Gastrocnemius medialis (tissue), 4 donors: ENCODE measurements at regions not wholly inside any gene's neighbourhood (a gene's known extent, or its start where the extent isn't known, plus 50 kb on each side); places are given as distances from the start of the nearest gene placed in this dataset.
"Not testable (repeated sequence)": the region's sequence is repeated elsewhere in the genome, so short reads cannot be mapped to it uniquely, and the experiment has no call there.

Source experiments
- ATAC-seq, 2 donors: fragments of 150-250 bp; one replicate each; pipeline ENCODE4 v1.9.1; 2016
- DNase-seq, 2 donors: peaks; one replicate each; pipeline ENCODE4 v3.0.0-alpha.2; 2019
- H3K27ac ChIP-seq, 4 donors: fragments of 200-600 bp; sonication (generic); 1 replicate in 1 of 4; 2 replicates in 3 of 4; pipeline ENCODE4 v1.5.1; 2016 to 2018; ENCODE audit warnings: mild to moderate bottlenecking in 2 of 4, moderate library complexity in 1 of 4
- H3K27me3 ChIP-seq, 3 donors: fragments of 200-600 bp; sonication (generic) in 2 of 3; 1 replicate in 1 of 3; 2 replicates in 2 of 3; pipeline versions ENCODE4 v1.5.1 to v1.6.0; 2016 to 2019; ENCODE audit warnings: mild to moderate bottlenecking in 1 of 3, moderate library complexity in 1 of 3
- H3K36me3 ChIP-seq, 2 donors: fragments of 200-600 bp; sonication (generic) in 1 of 2; one replicate each; pipeline ENCODE4 v1.5.1; 2017 to 2018
- H3K4me1 ChIP-seq, 2 donors: fragments of 200-600 bp; sonication (generic) in 1 of 2; one replicate each; pipeline ENCODE4 v1.5.1; 2016 to 2017; ENCODE audit warnings: mild to moderate bottlenecking in 2 of 2
- H3K4me3 ChIP-seq, 4 donors: fragments of 200-600 bp; sonication (generic) in 3 of 4; 1 replicate in 1 of 4; 2 replicates in 3 of 4; pipeline ENCODE4 v1.5.1; 2016 to 2019; ENCODE audit warnings: mild to moderate bottlenecking in 2 of 4
- H3K9me3 ChIP-seq, 3 donors: fragments of 200-600 bp; sonication (generic) in 2 of 3; 1 replicate in 1 of 3; 2 replicates in 2 of 3; pipeline ENCODE4 v1.5.1; 2016 to 2019
- POLR2A ChIP-seq, 2 donors: fragments of 450-650 bp; IDR thresholded peaks; one replicate each; pipeline ENCODE4 v1.6.1; 2017; ENCODE audit warnings: antibody characterized with exemption in 2 of 2, mild to moderate bottlenecking in 2 of 2, moderate library complexity in 2 of 2
- in situ Hi-C, 4 donors: fragments of 200-750 bp; cut with MboI; loops; one replicate each; pipeline versions ENCODE4 v1.15.0 to v1.8.0; 2017; ENCODE audit warnings: low sequenced_read_pairs in 4 of 4
- intact Hi-C: fragments of 100-400 bp; cut with DNase I; formaldehyde crosslinking; loops from one replicate; pipeline ENCODE4 v1.15.1; 2023; ENCODE audit warnings: low total_unique reads
- TF ChIP-seq, protein P1 (sequence below), 5 experiments: fragments of 450-650 bp in 3 of 5; fragments of 200-600 bp in 2 of 5; sonication (generic) in 2 of 5; IDR thresholded peaks in 4 of 5; conservative IDR thresholded peaks in 1 of 5; 1 replicate in 4 of 5; 2 replicates in 1 of 5; pipeline ENCODE4 v1.5.1; 2016 to 2019; ENCODE audit warnings: antibody characterized with exemption in 5 of 5, mild to moderate bottlenecking in 3 of 5, moderate library complexity in 3 of 5

DNA sequence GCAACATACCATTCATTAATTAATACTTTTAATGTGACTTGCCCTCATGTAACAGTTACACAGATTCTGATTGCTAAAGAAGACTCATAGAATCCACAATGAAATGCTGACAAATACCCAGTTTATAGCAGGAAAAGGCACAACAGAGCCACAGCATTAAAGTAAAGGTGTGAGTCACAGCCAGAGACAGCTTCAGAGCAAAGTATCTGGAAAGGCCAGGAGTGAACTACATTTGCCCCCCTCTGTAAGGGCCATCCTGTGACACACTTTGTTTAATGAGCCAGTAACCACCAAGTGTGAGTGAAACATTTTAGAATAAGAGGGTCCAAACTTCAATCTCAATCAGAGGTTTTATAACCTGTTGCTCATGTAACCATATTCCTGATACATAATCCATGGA, 133.8 kb upstream of the TACR3 start:
- in situ Hi-C loops = no loop called here
- no peak overlapping the region for H3K4me3 ChIP-seq
- TF ChIP-seq, protein P1, sequence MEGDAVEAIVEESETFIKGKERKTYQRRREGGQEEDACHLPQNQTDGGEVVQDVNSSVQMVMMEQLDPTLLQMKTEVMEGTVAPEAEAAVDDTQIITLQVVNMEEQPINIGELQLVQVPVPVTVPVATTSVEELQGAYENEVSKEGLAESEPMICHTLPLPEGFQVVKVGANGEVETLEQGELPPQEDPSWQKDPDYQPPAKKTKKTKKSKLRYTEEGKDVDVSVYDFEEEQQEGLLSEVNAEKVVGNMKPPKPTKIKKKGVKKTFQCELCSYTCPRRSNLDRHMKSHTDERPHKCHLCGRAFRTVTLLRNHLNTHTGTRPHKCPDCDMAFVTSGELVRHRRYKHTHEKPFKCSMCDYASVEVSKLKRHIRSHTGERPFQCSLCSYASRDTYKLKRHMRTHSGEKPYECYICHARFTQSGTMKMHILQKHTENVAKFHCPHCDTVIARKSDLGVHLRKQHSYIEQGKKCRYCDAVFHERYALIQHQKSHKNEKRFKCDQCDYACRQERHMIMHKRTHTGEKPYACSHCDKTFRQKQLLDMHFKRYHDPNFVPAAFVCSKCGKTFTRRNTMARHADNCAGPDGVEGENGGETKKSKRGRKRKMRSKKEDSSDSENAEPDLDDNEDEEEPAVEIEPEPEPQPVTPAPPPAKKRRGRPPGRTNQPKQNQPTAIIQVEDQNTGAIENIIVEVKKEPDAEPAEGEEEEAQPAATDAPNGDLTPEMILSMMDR (IDR thresholded peaks at IDR 0.05 in 4 of 5, conservative IDR thresholded peaks at IDR 0.05 in 1 of 5) = no peak
- no peak for TF ChIP-seq POLR2A (IDR thresholded peaks at IDR 0.05)
- no peaks in the 10 kb centered on the region for H3K4me1 ChIP-seq
- no peaks in the 10 kb centered on the region for H3K36me3 ChIP-seq
- H3K9me3 ChIP-seq = no peaks in the 10 kb centered on the region
- intact Hi-C loops = no loop called here
- DNase-seq (no peak), ATAC-seq (no peak)
- H3K27ac ChIP-seq = no peak overlapping the region
- no peaks in the 10 kb centered on the region for H3K27me3 ChIP-seq

- no peak for TF ChIP-seq POLR2A (IDR thresholded peaks at IDR 0.05)
- in situ Hi-C loops (no loop called here), intact Hi-C loops (no loop called here)
- H3K27ac ChIP-seq = no peak overlapping the region
- ATAC-seq (no peak), DNase-seq (no peak)
- no peaks in the 10 kb centered on the region for H3K4me1 ChIP-seq
- no peak overlapping the region for H3K4me3 ChIP-seq
- H3K9me3 ChIP-seq = no peaks in the 10 kb centered on the region
- no peaks in the 10 kb centered on the region for H3K36me3 ChIP-seq
- H3K27me3 ChIP-seq = no peaks in the 10 kb centered on the region
Observed at GRCh38 chr4:103853146-103853545, 133.4 kb upstream of the TACR3 start.

GRCh38 chr4:103845075-103845474, 125.3 kb upstream of the TACR3 start:
- intact Hi-C loops (no loop called here), in situ Hi-C loops (no loop called here)
- H3K27ac ChIP-seq = no peak overlapping the region
- H3K4me3 ChIP-seq = no peak overlapping the region
- TF ChIP-seq, protein P1 (IDR thresholded peaks at IDR 0.05 in 4 of 5, conservative IDR thresholded peaks at IDR 0.05 in 1 of 5) = no peak
- TF ChIP-seq POLR2A (IDR thresholded peaks at IDR 0.05) = no peak
- ATAC-seq (no peak), DNase-seq (no peak)
- H3K4me1 ChIP-seq = no peaks in the 10 kb centered on the region
- no peaks in the 10 kb centered on the region for H3K27me3 ChIP-seq
- H3K9me3 ChIP-seq = no peaks in the 10 kb centered on the region
- no peaks in the 10 kb centered on the region for H3K36me3 ChIP-seq

DNA sequence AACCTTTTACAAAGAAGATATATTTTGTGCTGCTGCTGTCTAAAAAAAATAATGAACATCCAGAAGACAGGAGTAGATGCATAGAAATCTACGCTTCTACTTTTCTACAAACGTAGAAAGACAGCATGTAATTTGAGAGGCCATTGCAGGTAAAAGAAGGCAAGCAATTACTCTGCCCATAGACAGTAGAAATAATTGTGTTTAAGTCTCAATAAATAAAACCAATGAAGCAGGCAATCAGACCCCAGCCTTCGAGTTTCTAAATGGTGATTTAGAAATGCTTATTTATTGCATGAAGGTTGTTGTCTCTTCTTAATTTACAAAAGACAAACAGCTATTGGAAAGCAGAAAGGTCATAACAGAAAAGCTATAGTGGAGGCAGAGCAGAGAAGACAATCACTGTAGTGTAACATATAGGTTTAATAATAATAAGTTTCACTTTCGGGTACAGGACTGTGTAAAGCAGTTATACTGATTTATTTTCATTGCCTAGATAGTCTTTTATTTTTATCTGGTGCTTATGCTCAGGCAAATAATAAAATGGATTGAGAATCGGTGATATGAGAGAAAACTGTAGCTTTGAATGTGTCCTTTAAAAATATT, 123.0 kb upstream of the TACR3 start:
- H3K36me3 ChIP-seq = no peaks in the 10 kb centered on the region
- H3K4me3 ChIP-seq = no peak overlapping the region
- intact Hi-C loops (no loop called here), in situ Hi-C loops (no loop called here)
- no peaks in the 10 kb centered on the region for H3K9me3 ChIP-seq
- H3K4me1 ChIP-seq = no peaks in the 10 kb centered on the region
- H3K27ac ChIP-seq = no peak overlapping the region
- TF ChIP-seq POLR2A (IDR thresholded peaks at IDR 0.05) = no peak
- TF ChIP-seq, protein P1 (IDR thresholded peaks at IDR 0.05 in 4 of 5, conservative IDR thresholded peaks at IDR 0.05 in 1 of 5) = no peak
- no peak for DNase-seq
- no peaks in the 10 kb centered on the region for H3K27me3 ChIP-seq
- no peak for ATAC-seq

- in situ Hi-C loops (no loop called here), intact Hi-C loops (no loop called here)
- TF ChIP-seq, protein P1 (IDR thresholded peaks at IDR 0.05 in 4 of 5, conservative IDR thresholded peaks at IDR 0.05 in 1 of 5) = no peak
- TF ChIP-seq POLR2A (IDR thresholded peaks at IDR 0.05) = no peak
Observed at GRCh38 chr4:103842076-103842475, 122.3 kb upstream of the TACR3 start.

DNA sequence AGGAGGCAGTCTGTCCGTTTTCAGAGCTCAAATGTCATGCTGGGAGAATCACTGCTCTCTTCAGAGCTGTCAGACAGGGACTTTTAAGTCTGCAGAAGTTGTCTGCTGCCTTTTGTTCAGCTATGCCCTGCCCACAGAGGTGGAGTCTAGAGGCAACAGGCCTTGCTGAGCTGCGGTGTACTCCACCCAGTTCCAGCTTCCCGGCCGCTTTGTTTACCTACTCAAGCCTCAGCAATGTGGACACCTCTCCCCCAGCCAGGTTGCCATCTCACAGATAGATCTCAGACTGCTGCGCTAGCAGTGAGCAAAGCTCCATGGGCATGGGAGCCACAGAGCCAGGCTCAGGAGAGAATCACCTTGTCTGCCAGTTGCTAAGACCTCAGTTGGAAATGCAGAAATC, 90.5 kb upstream of the TACR3 start:
- ATAC-seq, H3K27me3 ChIP-seq, intact Hi-C loops, H3K9me3 ChIP-seq, H3K4me3 ChIP-seq, in situ Hi-C loops, H3K36me3 ChIP-seq, DNase-seq, H3K4me1 ChIP-seq, H3K27ac ChIP-seq: not testable (repeated sequence)

More at GRCh38 chr4:103842076-103842475, 122.3 kb upstream of the TACR3 start:
- ATAC-seq (no peak), DNase-seq (no peak)
- H3K27me3 ChIP-seq = no peaks in the 10 kb centered on the region
- no peaks in the 10 kb centered on the region for H3K36me3 ChIP-seq
- H3K4me3 ChIP-seq = no peak overlapping the region
- H3K27ac ChIP-seq = no peak overlapping the region
- no peaks in the 10 kb centered on the region for H3K4me1 ChIP-seq
- H3K9me3 ChIP-seq = no peaks in the 10 kb centered on the region
